ENCODE measurements at regions not wholly inside any gene's neighbourhood (a gene's known extent, or its start where the extent isn't known, plus 50 kb on each side); places are given as distances from the start of the nearest gene placed in this dataset.

DNA sequence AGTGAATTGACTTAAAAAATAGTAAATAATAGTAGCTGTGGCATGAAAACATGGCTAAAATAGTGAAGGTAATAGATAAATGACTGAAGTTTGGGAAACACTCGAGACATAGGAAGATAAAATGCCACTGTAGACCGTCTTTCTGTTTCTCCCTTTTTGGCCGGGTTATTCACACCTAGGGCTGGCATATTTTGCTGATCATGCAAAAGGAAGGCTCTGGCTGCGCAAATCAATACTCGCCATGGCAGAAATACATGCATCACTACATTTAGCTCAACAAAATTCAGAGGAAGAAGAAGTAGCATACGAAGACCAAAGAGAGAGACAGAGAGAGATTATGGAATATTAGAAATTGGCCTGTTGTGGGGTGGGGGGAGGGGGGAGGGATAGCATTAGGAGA lies 242.2 kb upstream of the KBTBD8 start:
- TF ChIP-seq CTCF (IDR thresholded peaks at IDR 0.05) = no peak
- no peak for TF ChIP-seq POLR2AphosphoS5 (IDR thresholded peaks at IDR 0.05; ENCODE audit: insufficient read depth in 1 of 2, low read depth in 1 of 2)
